ENCODE measurements at regions not wholly inside any gene's neighbourhood (a gene's known extent, or its start where the extent isn't known, plus 50 kb on each side); places are given as distances from the start of the nearest gene placed in this dataset.

DNA sequence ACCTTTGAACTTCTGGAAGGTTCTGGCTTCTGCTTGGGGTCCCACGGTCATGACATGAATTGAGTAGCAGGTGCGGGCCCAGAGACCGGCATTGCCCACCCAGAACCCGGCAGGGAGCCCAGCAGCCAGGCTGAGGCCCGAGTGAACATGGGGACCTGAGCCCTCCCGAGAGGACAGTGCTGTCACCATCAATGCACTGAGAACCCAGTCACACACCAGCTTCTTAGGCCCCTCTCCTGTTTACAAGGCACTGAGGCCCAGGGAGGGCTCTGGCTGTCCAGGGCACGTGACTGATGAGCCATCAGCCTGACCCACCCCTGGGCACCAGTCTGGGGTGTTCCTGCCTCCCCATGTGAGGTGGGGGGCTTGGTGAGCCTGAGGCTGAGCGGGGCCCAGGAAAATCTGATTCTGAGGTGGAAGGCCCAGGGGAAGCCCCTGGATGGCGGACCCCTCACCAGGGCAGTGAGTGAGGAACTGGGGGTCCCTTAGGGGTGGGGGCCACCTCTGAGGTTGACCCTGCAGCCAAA lies 60.3 kb upstream of the RNU6ATAC start:
- BruUV-seq (replicated peaks): no TSS peak
- intact Hi-C loops (cut with micrococcal nuclease; ENCODE audit: unreplicated experiment): no loop called here
- Histone ChIP-seq H2AFZ (ENCODE audit: low read length) (no peak overlapping the region), H3K4me2 (ENCODE audit: low read length) (no peak overlapping the region), H4K20me1 (ENCODE audit: insufficient read depth, low read length) (no peaks in the 10 kb centered on the region), H3K9me2 (ENCODE audit: insufficient read depth, low read length) (no peaks in the 10 kb centered on the region), H3K27ac (ENCODE audit: low read depth, low read length, poor library complexity, severe bottlenecking) (no peak overlapping the region), H3K36me3 (ENCODE audit: insufficient read depth, low read length) (no peaks in the 10 kb centered on the region), H3K4me3 (ENCODE audit: low read depth, low read length, poor library complexity, severe bottlenecking) (no peak overlapping the region), H3K4me1 (ENCODE audit: insufficient read depth, low read length, poor library complexity, severe bottlenecking) (peaks cover 21% of the 10 kb centered on the region), H3K9me3 (ENCODE audit: low read length) (no peaks in the 10 kb centered on the region), H3K79me2 (ENCODE audit: insufficient read depth, low read depth, low read length) (no peaks in the 10 kb centered on the region)
- POLR2A ChIA-PET: no interaction called here
- DNase-seq (ENCODE audit: low spot score): no peak
- TF ChIP-seq EZH2phosphoT487 (IDR thresholded peaks at IDR 0.05; ENCODE audit: borderline replicate concordance, low read depth, low read length): no peak
- no peak for TF ChIP-seq CTCF (conservative IDR thresholded peaks at IDR 0.05; ENCODE audit: low read length)
- CTCF ChIA-PET (ENCODE audit: unreplicated experiment): no interaction called here

DNA sequence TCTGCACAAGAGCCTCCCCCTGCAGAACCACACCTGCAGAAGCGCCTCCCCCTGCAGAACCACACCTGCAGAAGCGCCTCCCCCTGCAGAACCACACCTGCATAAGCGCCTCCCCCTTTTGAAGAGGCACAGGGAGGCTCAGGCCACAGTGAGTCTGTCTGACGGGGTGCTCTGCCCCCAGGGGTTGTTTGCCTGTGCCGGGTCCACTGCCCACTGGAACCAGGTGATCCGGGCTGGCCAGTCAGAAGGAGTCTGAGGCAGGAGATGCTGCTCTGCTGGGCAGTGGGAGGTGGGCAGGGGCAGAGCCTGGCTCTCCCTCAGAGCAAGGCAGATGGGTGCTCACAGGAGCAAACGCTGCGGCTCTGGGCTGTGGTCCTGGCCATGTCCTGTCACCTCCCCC lies 60.8 kb upstream of the RNU6ATAC start:
- H3K4me3 ChIP-seq (ENCODE audit: low read depth, low read length, poor library complexity, severe bottlenecking): no peak overlapping the region
- H4K20me1 ChIP-seq (ENCODE audit: insufficient read depth, low read length): no peaks in the 10 kb centered on the region
- no peaks in the 10 kb centered on the region for H3K79me2 ChIP-seq (ENCODE audit: insufficient read depth, low read depth, low read length)
- H3K9me3 ChIP-seq (ENCODE audit: low read length): no peaks in the 10 kb centered on the region
- H2AFZ ChIP-seq (ENCODE audit: low read length): no peak overlapping the region
- TF ChIP-seq EZH2phosphoT487 (IDR thresholded peaks at IDR 0.05; ENCODE audit: borderline replicate concordance, low read depth, low read length) (no peak), CTCF (conservative IDR thresholded peaks at IDR 0.05; ENCODE audit: low read length) (no peak)
- DNase-seq (ENCODE audit: low spot score): peak; percentile 24
- intact Hi-C loops (cut with micrococcal nuclease; ENCODE audit: unreplicated experiment): no loop called here
- no peaks in the 10 kb centered on the region for H3K36me3 ChIP-seq (ENCODE audit: insufficient read depth, low read length)
- no peak overlapping the region for H3K4me2 ChIP-seq (ENCODE audit: low read length)
- peaks cover 21% of the 10 kb centered on the region for H3K4me1 ChIP-seq (ENCODE audit: insufficient read depth, low read length, poor library complexity, severe bottlenecking)
- BruUV-seq (replicated peaks): no TSS peak
- ChIA-PET CTCF (ENCODE audit: unreplicated experiment) (no interaction called here), POLR2A (no interaction called here)
- no peak overlapping the region for H3K27ac ChIP-seq (ENCODE audit: low read depth, low read length, poor library complexity, severe bottlenecking)
- H3K9me2 ChIP-seq (ENCODE audit: insufficient read depth, low read length): no peaks in the 10 kb centered on the region

- POLR2A ChIA-PET: no interaction called here
- H4K20me1 ChIP-seq (ENCODE audit: insufficient read depth, low read length): no peaks in the 10 kb centered on the region
- H3K4me3 ChIP-seq (ENCODE audit: low read depth, low read length, poor library complexity, severe bottlenecking): no peak overlapping the region
- no peak overlapping the region for H3K27ac ChIP-seq (ENCODE audit: low read depth, low read length, poor library complexity, severe bottlenecking)
- TF ChIP-seq CTCF (conservative IDR thresholded peaks at IDR 0.05; ENCODE audit: low read length) (no peak), EZH2phosphoT487 (IDR thresholded peaks at IDR 0.05; ENCODE audit: borderline replicate concordance, low read depth, low read length) (no peak)
- no peaks in the 10 kb centered on the region for H3K36me3 ChIP-seq (ENCODE audit: insufficient read depth, low read length)
- no peaks in the 10 kb centered on the region for H3K9me2 ChIP-seq (ENCODE audit: insufficient read depth, low read length)
- no TSS peak for BruUV-seq (replicated peaks)
- H3K4me2 ChIP-seq (ENCODE audit: low read length): no peak overlapping the region
- CTCF ChIA-PET (ENCODE audit: unreplicated experiment): no interaction called here
- intact Hi-C loops (cut with micrococcal nuclease; ENCODE audit: unreplicated experiment): no loop called here
- H3K79me2 ChIP-seq (ENCODE audit: insufficient read depth, low read depth, low read length): no peaks in the 10 kb centered on the region
- no peak for DNase-seq (ENCODE audit: low spot score)
- H3K9me3 ChIP-seq (ENCODE audit: low read length): no peaks in the 10 kb centered on the region
- peaks cover 17% of the 10 kb centered on the region for H3K4me1 ChIP-seq (ENCODE audit: insufficient read depth, low read length, poor library complexity, severe bottlenecking)
- H2AFZ ChIP-seq (ENCODE audit: low read length): no peak overlapping the region
Measured at GRCh38 chr9:134225816-134226215, 61.5 kb upstream of the RNU6ATAC start.

All from OCI-LY7 (cell line).